Fibroblast of skin of scalp (primary cell): ENCODE measurements at regions not wholly inside any gene's neighbourhood (a gene's known extent, or its start where the extent isn't known, plus 50 kb on each side); places are given as distances from the start of the nearest gene placed in this dataset.
A peak's percentile ranks its signal among the peaks of the same experiment; 100 is the strongest.

ENCODE experiments used
- DNase-seq: peaks from one replicate; pipeline ENCODE4 v3.0.0-alpha.2; 2013

DNA sequence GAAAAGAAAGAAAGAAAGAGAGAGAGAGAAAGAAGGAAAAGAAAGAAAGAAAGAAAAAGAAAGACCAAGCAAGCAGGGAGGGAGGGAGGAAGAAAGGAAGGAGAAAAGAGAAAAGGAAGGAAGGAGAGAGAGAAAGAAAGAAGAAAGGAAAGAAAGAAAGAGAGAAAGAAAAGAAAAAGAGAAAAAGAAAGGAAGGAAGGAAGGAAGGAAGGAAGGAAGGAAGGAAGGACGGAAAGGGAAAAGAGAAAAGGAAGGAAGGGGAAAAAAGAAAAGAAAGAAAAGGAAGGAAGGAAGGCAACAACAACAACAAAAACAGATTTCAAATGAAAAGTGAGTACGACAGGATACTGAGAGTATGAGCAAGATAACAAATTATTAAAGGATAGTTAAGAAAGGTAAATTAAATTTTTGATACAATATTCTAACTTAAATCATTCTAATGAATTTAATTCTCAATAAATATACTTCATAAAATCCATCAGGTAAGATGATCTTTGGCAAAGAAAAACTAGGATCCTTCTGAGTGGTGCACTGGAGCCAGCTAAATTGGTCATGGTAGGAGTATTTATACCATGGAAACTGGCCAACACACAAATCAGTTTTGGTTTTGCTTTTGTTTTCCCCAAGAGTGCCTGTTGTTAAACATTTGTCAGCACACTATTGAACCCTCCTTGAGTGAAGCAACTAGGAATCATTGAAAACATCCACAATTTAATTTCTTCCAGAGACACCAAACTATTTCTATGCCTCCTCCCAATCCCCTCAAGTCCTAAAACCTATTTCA lies 56.1 kb upstream of the DYRK2 start:
- peak; percentile 67 for DNase-seq

DNA sequence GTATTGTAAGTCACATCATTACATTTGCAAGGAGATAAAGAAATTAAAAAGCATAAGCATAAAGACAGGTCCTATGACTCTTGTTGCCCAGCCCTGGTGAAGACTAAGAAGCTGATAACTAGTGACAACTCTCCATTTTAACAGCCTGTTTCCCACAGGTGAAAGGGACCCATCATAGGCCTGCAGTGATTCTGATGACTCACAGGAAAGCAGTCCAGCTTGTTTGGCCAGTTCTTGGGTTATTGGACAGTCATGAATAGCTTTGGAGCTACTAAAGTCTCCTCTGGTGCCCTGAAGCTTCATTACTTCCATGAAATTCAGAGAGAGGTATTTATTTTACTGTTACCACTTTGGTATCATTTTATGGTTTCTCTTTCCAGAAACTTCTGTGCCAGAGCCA lies 55.5 kb upstream of the DYRK2 start:
- DNase-seq, result no peak

DNA sequence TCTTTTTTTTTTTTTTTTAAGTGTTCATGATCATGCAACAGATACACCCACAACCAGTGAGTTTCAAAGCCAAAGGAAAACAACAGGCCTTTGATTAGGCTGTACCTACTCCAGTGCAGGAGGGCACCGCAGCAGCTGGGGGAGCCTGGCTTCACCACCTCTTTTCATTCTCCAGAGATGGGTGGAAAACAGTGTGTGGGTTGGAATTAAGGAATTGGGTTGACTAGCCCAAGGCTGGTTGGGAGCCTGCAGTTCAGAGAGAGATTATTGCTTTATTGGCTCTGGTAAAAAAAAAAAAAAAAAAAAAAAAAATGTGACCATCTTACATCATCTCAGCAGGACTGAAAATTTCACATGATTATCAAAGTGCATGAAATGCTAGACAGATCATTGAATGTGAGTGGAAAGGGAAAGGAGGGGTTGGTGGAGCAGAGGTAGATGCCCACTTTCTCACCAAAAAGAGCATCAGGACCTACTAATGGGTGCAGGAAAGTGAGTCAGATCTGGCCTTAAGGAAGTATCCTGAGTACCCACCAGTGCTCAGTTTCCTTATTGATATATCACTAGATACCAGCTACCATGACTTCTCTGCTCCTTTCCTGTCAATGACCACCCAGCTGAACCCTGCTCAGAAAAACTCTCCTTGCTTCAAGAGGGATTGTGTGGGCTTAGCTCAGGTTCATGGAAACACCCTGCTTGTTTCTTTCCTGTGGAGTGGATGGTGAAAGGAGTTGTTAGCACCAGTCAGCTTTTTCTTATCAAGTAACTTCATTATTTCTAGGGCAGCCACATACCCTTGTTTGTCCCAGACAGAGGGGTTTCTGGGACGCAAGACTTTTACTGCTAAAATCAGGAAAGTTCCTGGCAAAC lies 54.8 kb upstream of the DYRK2 start:
- no peak for DNase-seq

DNA sequence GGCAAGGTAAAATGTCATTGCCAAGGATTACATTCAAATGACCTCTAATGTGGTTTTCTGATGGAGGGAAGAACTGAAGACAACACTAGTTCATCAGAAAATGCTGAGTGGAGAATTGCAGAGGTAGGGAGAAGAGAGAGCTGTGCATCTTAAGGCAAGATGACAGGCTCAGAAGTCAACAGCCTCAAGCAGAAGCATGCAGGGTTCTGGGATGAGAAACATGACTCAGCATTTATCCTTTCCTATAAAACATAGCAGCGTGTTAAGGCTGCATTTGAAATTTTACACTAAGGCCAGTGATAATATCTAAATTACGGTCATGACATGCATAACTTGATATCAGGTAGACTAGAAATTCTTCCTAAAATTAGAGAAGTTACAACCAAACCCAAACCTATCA lies 53.7 kb upstream of the DYRK2 start:
- peak; percentile 9 for DNase-seq

DNA sequence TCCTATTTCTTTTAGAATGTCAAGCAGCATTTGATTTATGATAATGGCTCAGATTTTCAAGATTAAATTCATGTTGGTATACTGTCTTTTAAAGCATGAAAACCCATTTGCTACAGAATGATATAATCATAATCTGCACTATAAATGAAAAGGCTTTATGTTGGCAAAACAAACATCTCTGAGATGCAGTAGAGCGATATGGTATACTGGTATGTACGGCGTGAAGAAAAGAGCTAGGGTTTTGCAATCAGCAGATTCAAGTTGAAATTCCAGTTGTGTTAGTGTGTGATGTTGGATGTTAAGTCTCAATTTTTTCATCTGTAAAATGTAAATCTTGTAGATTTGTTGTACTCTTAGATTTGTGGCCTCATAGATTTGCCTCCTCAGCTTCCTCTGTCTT lies 53.2 kb upstream of the DYRK2 start:
- peak; percentile 5 for DNase-seq

DNA sequence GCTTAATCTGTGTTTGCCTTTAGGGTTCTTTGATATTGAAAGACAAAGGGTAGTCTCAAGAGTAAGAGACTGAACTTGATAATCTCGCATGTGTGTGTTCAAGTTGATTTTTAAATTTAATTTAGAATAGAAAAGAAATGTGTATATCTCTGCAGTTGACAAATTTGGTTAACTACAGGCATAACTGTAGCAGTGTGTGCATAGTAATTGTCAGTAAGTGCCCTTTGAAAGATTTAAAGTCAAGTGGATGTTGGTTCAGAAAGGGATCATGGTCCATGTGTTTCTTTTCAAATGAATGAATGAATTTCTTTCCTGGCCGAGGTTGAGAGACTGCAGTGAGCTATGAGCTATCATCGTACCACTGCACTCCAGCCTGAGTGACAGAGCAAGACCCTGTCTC lies 49.9 kb upstream of the DYRK2 start:
- no peak for DNase-seq
